ENCODE measurements at regions not wholly inside any gene's neighbourhood (a gene's known extent, or its start where the extent isn't known, plus 50 kb on each side); places are given as distances from the start of the nearest gene placed in this dataset.

DNA sequence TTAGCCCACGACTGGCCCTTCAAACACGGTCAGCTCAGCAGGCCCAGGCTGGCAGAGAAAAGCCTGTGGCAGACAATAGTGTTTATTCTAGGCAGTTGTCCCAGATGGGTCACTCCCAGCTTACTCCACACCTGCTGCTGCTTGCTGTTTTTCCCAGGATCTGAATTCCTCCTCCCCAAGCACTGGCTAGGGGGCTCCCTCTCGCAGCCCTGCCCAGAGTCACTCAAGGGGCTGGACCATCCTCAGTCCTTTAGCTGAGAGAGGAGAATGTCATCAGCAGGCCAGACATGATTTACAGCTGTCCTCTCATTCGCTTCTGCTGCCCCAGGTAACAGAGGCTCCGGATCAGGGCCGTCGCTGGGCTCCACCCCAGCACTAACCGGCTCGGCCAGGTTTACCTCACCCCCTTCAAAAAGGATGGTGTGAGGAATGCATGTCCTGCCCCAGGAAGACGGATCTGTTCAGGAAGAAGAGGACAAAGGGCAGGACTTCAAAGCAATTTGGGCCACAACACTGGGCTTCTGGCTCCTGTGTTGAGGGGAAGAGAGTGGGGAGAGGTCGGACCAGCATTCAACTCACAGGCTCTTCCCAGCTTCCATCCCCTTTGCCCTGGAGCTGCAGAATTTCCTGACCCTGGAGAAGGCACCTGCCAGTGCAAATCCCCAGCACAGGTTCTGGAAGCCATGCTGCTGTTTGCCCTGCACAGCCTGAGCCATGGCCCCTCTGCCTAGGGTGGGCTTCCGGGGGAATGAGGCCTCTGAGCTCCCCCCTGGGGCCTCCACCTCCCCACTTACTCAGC lies 59.7 kb upstream of the BARX2 start:
- TF ChIP-seq REST (IDR thresholded peaks at IDR 0.05; ENCODE audit: borderline replicate concordance) = no peak
- TF ChIP-seq, protein P1, sequence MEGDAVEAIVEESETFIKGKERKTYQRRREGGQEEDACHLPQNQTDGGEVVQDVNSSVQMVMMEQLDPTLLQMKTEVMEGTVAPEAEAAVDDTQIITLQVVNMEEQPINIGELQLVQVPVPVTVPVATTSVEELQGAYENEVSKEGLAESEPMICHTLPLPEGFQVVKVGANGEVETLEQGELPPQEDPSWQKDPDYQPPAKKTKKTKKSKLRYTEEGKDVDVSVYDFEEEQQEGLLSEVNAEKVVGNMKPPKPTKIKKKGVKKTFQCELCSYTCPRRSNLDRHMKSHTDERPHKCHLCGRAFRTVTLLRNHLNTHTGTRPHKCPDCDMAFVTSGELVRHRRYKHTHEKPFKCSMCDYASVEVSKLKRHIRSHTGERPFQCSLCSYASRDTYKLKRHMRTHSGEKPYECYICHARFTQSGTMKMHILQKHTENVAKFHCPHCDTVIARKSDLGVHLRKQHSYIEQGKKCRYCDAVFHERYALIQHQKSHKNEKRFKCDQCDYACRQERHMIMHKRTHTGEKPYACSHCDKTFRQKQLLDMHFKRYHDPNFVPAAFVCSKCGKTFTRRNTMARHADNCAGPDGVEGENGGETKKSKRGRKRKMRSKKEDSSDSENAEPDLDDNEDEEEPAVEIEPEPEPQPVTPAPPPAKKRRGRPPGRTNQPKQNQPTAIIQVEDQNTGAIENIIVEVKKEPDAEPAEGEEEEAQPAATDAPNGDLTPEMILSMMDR (IDR thresholded peaks at IDR 0.05; ENCODE audit: poor library complexity, severe bottlenecking) = no peak
- TF ChIP-seq EP300 (conservative IDR thresholded peaks at IDR 0.05; ENCODE audit: poor library complexity, severe bottlenecking) = no peak

Data from neural cell (in vitro differentiated cells).